Neural cell (in vitro differentiated cells): ENCODE measurements at regions not wholly inside any gene's neighbourhood (a gene's known extent, or its start where the extent isn't known, plus 50 kb on each side); places are given as distances from the start of the nearest gene placed in this dataset.

Source experiments
- EP300 ChIP-seq: fragments of 450-650 bp; conservative IDR thresholded peaks from 2 replicates; pipeline ENCODE4 v1.6.1; 2014; ENCODE audit warnings: antibody characterized with exemption, mild to moderate bottlenecking, moderate library complexity; ENCODE audit not compliant: poor library complexity, severe bottlenecking
- EZH2 ChIP-seq: fragments of 200-600, 300-800 bp; shearing (Covaris generic), sonication (generic); IDR thresholded peaks from 2 replicates; pipeline ENCODE4 v1.6.1; 2014; ENCODE audit warnings: antibody characterized with exemption, low read length, borderline replicate concordance, mild to moderate bottlenecking; ENCODE audit not compliant: insufficient read depth, poor library complexity, severe bottlenecking
- MXI1 ChIP-seq: fragments of 450-650 bp; conservative IDR thresholded peaks from 2 replicates; pipeline ENCODE4 v1.6.1; 2014; ENCODE audit warnings: antibody characterized with exemption, mild to moderate bottlenecking; ENCODE audit not compliant: poor library complexity, severe bottlenecking
- POLR2AphosphoS5 ChIP-seq: IDR thresholded peaks from 2 replicates; pipeline ENCODE4 v1.6.1; 2012
- RAD21 ChIP-seq: fragments of 450-650 bp; conservative IDR thresholded peaks from 2 replicates; pipeline ENCODE4 v1.6.1; 2014; ENCODE audit warnings: antibody characterized with exemption, mild to moderate bottlenecking, moderate library complexity
- SMC3 ChIP-seq: fragments of 450-650 bp; conservative IDR thresholded peaks from 2 replicates; pipeline ENCODE4 v1.6.1; 2014; ENCODE audit warnings: antibody characterized with exemption, mild to moderate bottlenecking, moderate library complexity; ENCODE audit not compliant: poor library complexity
- TF ChIP-seq, protein P1 (sequence below): fragments of 450-650 bp; IDR thresholded peaks from 2 replicates; pipeline ENCODE4 v1.5.1; 2014; ENCODE audit warnings: antibody characterized with exemption, mild to moderate bottlenecking, moderate library complexity; ENCODE audit not compliant: poor library complexity, severe bottlenecking

DNA sequence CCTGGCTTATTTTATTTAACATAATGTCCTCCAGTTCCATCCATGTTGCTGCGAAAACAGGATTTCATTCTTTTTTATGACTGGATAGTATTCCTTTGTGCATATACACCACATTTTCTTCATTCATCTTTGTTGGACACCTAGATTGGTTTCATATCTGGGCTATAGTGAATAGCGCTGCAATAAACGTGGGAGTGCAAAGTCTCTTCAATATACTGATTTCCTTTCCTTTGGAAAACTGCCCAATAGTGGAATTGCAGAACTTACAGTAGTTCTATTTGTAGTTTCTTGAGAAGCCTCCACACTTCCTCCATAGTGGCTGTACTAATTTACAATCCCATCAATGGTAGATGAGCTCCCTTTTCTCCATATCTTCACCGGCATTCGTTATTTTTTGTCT, 72.5 kb upstream of the KLHL25 start:
- TF ChIP-seq EZH2 (no peak), POLR2AphosphoS5 (no peak), RAD21 (no peak), MXI1 (no peak), SMC3 (no peak), EP300 (no peak)
- TF ChIP-seq, protein P1, sequence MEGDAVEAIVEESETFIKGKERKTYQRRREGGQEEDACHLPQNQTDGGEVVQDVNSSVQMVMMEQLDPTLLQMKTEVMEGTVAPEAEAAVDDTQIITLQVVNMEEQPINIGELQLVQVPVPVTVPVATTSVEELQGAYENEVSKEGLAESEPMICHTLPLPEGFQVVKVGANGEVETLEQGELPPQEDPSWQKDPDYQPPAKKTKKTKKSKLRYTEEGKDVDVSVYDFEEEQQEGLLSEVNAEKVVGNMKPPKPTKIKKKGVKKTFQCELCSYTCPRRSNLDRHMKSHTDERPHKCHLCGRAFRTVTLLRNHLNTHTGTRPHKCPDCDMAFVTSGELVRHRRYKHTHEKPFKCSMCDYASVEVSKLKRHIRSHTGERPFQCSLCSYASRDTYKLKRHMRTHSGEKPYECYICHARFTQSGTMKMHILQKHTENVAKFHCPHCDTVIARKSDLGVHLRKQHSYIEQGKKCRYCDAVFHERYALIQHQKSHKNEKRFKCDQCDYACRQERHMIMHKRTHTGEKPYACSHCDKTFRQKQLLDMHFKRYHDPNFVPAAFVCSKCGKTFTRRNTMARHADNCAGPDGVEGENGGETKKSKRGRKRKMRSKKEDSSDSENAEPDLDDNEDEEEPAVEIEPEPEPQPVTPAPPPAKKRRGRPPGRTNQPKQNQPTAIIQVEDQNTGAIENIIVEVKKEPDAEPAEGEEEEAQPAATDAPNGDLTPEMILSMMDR = no peak
